ENCODE measurements at regions not wholly inside any gene's neighbourhood (a gene's known extent, or its start where the extent isn't known, plus 50 kb on each side); places are given as distances from the start of the nearest gene placed in this dataset.

DNA sequence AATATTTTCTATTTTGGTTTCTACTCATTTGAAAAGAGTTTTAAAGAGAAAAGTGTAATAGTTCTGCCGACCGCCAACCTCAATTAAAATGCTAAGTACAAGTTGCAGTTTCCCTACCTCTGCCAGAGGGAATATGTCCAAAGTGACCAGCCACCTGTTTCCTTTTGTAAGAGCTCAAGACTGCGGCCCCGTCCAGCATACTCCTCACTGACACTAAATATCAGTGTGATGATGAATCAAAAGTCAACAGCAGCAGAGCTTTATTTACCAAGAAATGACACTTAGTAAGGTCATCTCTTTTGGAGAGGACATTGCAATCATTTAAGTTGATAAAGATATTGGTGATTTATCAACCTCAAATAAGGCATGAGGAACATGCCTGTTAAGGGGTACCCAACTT, 57.4 kb upstream of the NRIP1 start:
- Mint-ChIP-seq H3K4me3 (no peak overlapping the region), H3K27me3 (ENCODE audit: insufficient read depth, low read depth, poor library complexity) (peaks cover 4% of the 10 kb centered on the region), H3K4me1 (peaks cover 29% of the 10 kb centered on the region), H3K36me3 (ENCODE audit: low read depth) (no peaks in the 10 kb centered on the region), H3K9me3 (no peaks in the 10 kb centered on the region), H3K27ac (peak overlapping the region; percentile 37; the same call in 1 of the 2 replicates)
- no peak overlapping the region for H3K27ac ChIP-seq (ENCODE audit: low read depth)
- no peaks in the 10 kb centered on the region for H3F3A ChIP-seq (replicated peaks; ENCODE audit: low read depth)
- peaks cover 27% of the 10 kb centered on the region for H3K4me1 ChIP-seq (ENCODE audit: insufficient read depth)
- TF ChIP-seq EZH2 (IDR thresholded peaks at IDR 0.05; ENCODE audit: low read depth, unreplicated experiment) = no peak
- no peak for TF ChIP-seq EZH2phosphoT487 (IDR thresholded peaks at IDR 0.05; ENCODE audit: unreplicated experiment)
- TF ChIP-seq ZNF114 (CRISPR knock-in tag; IDR thresholded peaks at IDR 0.05) = no peak
- no peak for TF ChIP-seq NANOG (IDR thresholded peaks at IDR 0.05; ENCODE audit: borderline replicate concordance)
- TF ChIP-seq REST (IDR thresholded peaks at IDR 0.05; ENCODE audit: unreplicated experiment) = no peak
- TF ChIP-seq CREB1 (CRISPR knock-in tag; IDR thresholded peaks at IDR 0.05; ENCODE audit: low read depth) = no peak
- TF ChIP-seq, protein P1, sequence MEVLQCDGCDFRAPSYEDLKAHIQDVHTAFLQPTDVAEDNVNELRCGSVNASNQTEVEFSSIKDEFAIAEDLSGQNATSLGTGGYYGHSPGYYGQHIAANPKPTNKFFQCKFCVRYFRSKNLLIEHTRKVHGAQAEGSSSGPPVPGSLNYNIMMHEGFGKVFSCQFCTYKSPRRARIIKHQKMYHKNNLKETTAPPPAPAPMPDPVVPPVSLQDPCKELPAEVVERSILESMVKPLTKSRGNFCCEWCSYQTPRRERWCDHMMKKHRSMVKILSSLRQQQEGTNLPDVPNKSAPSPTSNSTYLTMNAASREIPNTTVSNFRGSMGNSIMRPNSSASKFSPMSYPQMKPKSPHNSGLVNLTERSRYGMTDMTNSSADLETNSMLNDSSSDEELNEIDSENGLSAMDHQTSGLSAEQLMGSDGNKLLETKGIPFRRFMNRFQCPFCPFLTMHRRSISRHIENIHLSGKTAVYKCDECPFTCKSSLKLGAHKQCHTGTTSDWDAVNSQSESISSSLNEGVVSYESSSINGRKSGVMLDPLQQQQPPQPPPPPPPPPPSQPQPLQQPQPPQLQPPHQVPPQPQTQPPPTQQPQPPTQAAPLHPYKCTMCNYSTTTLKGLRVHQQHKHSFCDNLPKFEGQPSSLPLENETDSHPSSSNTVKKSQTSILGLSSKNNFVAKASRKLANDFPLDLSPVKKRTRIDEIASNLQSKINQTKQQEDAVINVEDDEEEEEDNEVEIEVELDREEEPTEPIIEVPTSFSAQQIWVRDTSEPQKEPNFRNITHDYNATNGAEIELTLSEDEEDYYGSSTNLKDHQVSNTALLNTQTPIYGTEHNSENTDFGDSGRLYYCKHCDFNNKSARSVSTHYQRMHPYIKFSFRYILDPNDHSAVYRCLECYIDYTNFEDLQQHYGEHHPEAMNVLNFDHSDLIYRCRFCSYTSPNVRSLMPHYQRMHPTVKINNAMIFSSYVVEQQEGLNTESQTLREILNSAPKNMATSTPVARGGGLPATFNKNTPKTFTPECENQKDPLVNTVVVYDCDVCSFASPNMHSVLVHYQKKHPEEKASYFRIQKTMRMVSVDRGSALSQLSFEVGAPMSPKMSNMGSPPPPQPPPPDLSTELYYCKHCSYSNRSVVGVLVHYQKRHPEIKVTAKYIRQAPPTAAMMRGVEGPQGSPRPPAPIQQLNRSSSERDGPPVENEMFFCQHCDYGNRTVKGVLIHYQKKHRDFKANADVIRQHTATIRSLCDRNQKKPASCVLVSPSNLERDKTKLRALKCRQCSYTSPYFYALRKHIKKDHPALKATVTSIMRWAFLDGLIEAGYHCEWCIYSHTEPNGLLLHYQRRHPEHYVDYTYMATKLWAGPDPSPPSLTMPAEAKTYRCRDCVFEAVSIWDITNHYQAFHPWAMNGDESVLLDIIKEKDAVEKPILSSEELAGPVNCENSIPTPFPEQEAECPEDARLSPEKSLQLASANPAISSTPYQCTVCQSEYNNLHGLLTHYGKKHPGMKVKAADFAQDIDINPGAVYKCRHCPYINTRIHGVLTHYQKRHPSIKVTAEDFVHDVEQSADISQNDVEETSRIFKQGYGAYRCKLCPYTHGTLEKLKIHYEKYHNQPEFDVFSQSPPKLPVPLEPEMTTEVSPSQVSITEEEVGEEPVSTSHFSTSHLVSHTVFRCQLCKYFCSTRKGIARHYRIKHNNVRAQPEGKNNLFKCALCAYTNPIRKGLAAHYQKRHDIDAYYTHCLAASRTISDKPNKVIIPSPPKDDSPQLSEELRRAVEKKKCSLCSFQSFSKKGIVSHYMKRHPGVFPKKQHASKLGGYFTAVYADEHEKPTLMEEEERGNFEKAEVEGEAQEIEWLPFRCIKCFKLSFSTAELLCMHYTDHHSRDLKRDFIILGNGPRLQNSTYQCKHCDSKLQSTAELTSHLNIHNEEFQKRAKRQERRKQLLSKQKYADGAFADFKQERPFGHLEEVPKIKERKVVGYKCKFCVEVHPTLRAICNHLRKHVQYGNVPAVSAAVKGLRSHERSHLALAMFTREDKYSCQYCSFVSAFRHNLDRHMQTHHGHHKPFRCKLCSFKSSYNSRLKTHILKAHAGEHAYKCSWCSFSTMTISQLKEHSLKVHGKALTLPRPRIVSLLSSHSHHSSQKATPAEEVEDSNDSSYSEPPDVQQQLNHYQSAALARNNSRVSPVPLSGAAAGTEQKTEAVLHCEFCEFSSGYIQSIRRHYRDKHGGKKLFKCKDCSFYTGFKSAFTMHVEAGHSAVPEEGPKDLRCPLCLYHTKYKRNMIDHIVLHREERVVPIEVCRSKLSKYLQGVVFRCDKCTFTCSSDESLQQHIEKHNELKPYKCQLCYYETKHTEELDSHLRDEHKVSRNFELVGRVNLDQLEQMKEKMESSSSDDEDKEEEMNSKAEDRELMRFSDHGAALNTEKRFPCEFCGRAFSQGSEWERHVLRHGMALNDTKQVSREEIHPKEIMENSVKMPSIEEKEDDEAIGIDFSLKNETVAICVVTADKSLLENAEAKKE (CRISPR knock-in tag; IDR thresholded peaks at IDR 0.05) = no peak
- no peak for TF ChIP-seq ETS1 (IDR thresholded peaks at IDR 0.05)
- TF ChIP-seq CTCF (conservative IDR thresholded peaks at IDR 0.05; ENCODE audit: low read depth in 2 of 2) = no peak
- TF ChIP-seq STAT1 (IDR thresholded peaks at IDR 0.05; ENCODE audit: unreplicated experiment) = no peak
- TF ChIP-seq ZNF331 (CRISPR knock-in tag; IDR thresholded peaks at IDR 0.05; ENCODE audit: low read depth) = no peak
- TF ChIP-seq POLR2AphosphoS5 (IDR thresholded peaks at IDR 0.05; ENCODE audit: low read depth) = no peak
- TF ChIP-seq JUNB (IDR thresholded peaks at IDR 0.05; ENCODE audit: unreplicated experiment) = no peak
- ATAC-seq = 0 out of 3 replicates have a peak, but pooled peaks have one; percentile 23
- no peaks in the 10 kb centered on the region for H3K27me3 ChIP-seq (ENCODE audit: insufficient read depth)
- H3K79me2 ChIP-seq (replicated peaks; ENCODE audit: insufficient read depth) = no peaks in the 10 kb centered on the region
- H2AFZ ChIP-seq = peak overlapping the region; percentile 43; the same call in 1 of the 2 replicates
- H3K4me3 ChIP-seq = no peak overlapping the region
- H4K20me1 ChIP-seq (replicated peaks; ENCODE audit: insufficient read depth) = no peaks in the 10 kb centered on the region
- 0 out of 2 replicates have a peak overlapping the region, but pooled peaks have one; percentile 5 for H3K4me2 ChIP-seq
- DNase-seq (ENCODE audit: low spot score) = no peak
- H3K36me3 ChIP-seq (ENCODE audit: insufficient read depth) = no peaks in the 10 kb centered on the region
- no peaks in the 10 kb centered on the region for H3K9me2 ChIP-seq (ENCODE audit: insufficient read depth)

Measured in GM23338 (cell line).